ENCODE measurements at regions not wholly inside any gene's neighbourhood (a gene's known extent, or its start where the extent isn't known, plus 50 kb on each side); places are given as distances from the start of the nearest gene placed in this dataset.

DNA sequence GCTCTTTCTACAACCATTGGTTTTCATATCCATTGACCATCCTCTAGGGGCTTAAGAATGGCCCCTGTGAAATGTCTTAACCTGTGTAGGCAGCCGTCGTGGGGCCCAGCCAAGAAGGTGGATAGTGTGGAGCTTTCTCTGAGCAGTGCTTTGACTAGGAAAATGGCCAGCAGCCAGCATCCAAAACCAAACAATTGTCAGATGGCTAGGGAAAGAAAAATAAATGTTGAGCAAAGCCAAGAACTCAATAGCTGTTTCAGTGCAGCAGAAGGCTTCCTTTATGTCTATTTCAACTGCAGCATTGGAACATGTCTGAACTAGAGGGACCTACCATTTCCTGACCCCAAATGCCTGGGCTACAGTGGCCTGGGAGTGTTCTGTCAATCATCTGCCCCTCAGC is 374.9 kb downstream of the TLE4 start:
- Histone ChIP-seq H3K4me1 (ENCODE audit: insufficient read depth, low read length) (no peaks in the 10 kb centered on the region), H3K4me3 (ENCODE audit: low read length) (no peak overlapping the region), H3K27me3 (ENCODE audit: insufficient read depth, low read length) (no peaks in the 10 kb centered on the region), H3K9me3 (ENCODE audit: low read length) (no peaks in the 10 kb centered on the region), H2AFZ (ENCODE audit: low read depth, low read length) (no peak overlapping the region), H3K36me3 (ENCODE audit: insufficient read depth, low read length) (no peaks in the 10 kb centered on the region)

- no peaks in the 10 kb centered on the region for H3K36me3 ChIP-seq (ENCODE audit: insufficient read depth, low read length)
- no peak overlapping the region for H3K4me3 ChIP-seq (ENCODE audit: low read length)
- H2AFZ ChIP-seq (ENCODE audit: low read depth, low read length), result no peak overlapping the region
- no peaks in the 10 kb centered on the region for H3K4me1 ChIP-seq (ENCODE audit: insufficient read depth, low read length)
- H3K27me3 ChIP-seq (ENCODE audit: insufficient read depth, low read length), result no peaks in the 10 kb centered on the region
- no peaks in the 10 kb centered on the region for H3K9me3 ChIP-seq (ENCODE audit: low read length)
Observed at GRCh38 chr9:79945495-79945894, 373.7 kb downstream of the TLE4 start.

GRCh38 chr9:79945016-79945415 is 373.3 kb downstream of the TLE4 start:
- H2AFZ ChIP-seq (ENCODE audit: low read depth, low read length), result no peak overlapping the region
- no peaks in the 10 kb centered on the region for H3K36me3 ChIP-seq (ENCODE audit: insufficient read depth, low read length)
- no peaks in the 10 kb centered on the region for H3K9me3 ChIP-seq (ENCODE audit: low read length)
- no peak overlapping the region for H3K4me3 ChIP-seq (ENCODE audit: low read length)
- no peaks in the 10 kb centered on the region for H3K4me1 ChIP-seq (ENCODE audit: insufficient read depth, low read length)
- no peaks in the 10 kb centered on the region for H3K27me3 ChIP-seq (ENCODE audit: insufficient read depth, low read length)

DNA sequence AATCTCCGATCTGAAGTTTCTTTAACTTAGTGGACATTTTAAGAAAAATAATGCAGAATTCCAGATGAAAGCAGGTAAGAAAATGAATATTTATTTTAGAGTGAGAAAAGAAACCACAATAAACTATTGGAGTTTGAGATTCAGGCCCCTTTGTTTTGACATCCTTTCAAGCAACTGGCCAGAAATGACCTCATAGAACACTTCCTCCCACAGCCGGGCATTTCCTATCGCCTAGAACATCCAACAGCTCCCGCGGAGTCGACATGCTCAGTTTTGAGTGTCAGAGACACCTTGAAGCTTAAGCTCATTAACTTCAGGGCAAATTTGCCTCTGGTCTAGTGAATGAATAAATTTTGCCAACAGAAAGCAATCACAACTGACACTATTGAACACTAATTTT is 369.2 kb downstream of the TLE4 start:
- H3K4me1 ChIP-seq (ENCODE audit: insufficient read depth, low read length), result no peaks in the 10 kb centered on the region
- H3K27me3 ChIP-seq (ENCODE audit: insufficient read depth, low read length), result no peaks in the 10 kb centered on the region
- no peak overlapping the region for H2AFZ ChIP-seq (ENCODE audit: low read depth, low read length)
- H3K4me3 ChIP-seq (ENCODE audit: low read length), result no peak overlapping the region
- H3K9me3 ChIP-seq (ENCODE audit: low read length), result no peaks in the 10 kb centered on the region
- no peaks in the 10 kb centered on the region for H3K36me3 ChIP-seq (ENCODE audit: insufficient read depth, low read length)

DNA sequence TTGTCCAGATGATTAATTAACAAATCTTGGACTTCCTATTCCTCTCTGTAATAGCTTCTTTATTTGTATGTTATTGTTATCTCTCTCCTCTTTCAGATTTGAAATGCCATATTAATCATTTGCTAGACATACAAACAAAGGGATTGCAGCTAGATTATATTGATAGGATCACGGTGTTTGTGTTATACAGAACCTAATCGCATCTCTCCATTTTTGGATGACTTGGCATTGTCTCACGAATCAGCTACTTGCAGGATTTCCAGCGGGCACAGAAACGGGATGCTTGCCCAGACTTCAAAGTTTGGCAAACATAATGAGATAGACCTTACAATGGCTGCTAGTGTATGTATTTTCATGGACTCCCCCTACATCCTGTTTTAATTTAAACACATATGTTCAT is 368.1 kb downstream of the TLE4 start:
- Histone ChIP-seq H3K4me1 (ENCODE audit: insufficient read depth, low read length) (no peaks in the 10 kb centered on the region), H3K9me3 (ENCODE audit: low read length) (no peaks in the 10 kb centered on the region), H3K4me3 (ENCODE audit: low read length) (no peak overlapping the region), H3K27me3 (ENCODE audit: insufficient read depth, low read length) (no peaks in the 10 kb centered on the region), H3K36me3 (ENCODE audit: insufficient read depth, low read length) (no peaks in the 10 kb centered on the region), H2AFZ (ENCODE audit: low read depth, low read length) (no peak overlapping the region)

GRCh38 chr9:79936336-79936735 is 364.6 kb downstream of the TLE4 start:
- no peak overlapping the region for H2AFZ ChIP-seq (ENCODE audit: low read depth, low read length)

GRCh38 chr9:79929285-79929684 is 357.5 kb downstream of the TLE4 start:
- no peaks in the 10 kb centered on the region for H3K27me3 ChIP-seq (ENCODE audit: insufficient read depth, low read length)
- no peaks in the 10 kb centered on the region for H3K36me3 ChIP-seq (ENCODE audit: insufficient read depth, low read length)
- no peaks in the 10 kb centered on the region for H3K4me1 ChIP-seq (ENCODE audit: insufficient read depth, low read length)
- no peaks in the 10 kb centered on the region for H3K9me3 ChIP-seq (ENCODE audit: low read length)
- H3K4me3 ChIP-seq (ENCODE audit: low read length), result no peak overlapping the region
- no peak overlapping the region for H2AFZ ChIP-seq (ENCODE audit: low read depth, low read length)

More at GRCh38 chr9:79936336-79936735, 364.6 kb downstream of the TLE4 start:
- no peaks in the 10 kb centered on the region for H3K4me1 ChIP-seq (ENCODE audit: insufficient read depth, low read length)
- H3K36me3 ChIP-seq (ENCODE audit: insufficient read depth, low read length), result no peaks in the 10 kb centered on the region
- no peaks in the 10 kb centered on the region for H3K9me3 ChIP-seq (ENCODE audit: low read length)
- no peak overlapping the region for H3K4me3 ChIP-seq (ENCODE audit: low read length)
- H3K27me3 ChIP-seq (ENCODE audit: insufficient read depth, low read length), result no peaks in the 10 kb centered on the region

GRCh38 chr9:79928661-79929223 is 357.0 kb downstream of the TLE4 start:
- Histone ChIP-seq H3K4me1 (ENCODE audit: insufficient read depth, low read length) (no peaks in the 10 kb centered on the region), H3K4me3 (ENCODE audit: low read length) (no peak overlapping the region), H3K36me3 (ENCODE audit: insufficient read depth, low read length) (no peaks in the 10 kb centered on the region), H2AFZ (ENCODE audit: low read depth, low read length) (no peak overlapping the region), H3K27me3 (ENCODE audit: insufficient read depth, low read length) (no peaks in the 10 kb centered on the region), H3K9me3 (ENCODE audit: low read length) (no peaks in the 10 kb centered on the region)

DNA sequence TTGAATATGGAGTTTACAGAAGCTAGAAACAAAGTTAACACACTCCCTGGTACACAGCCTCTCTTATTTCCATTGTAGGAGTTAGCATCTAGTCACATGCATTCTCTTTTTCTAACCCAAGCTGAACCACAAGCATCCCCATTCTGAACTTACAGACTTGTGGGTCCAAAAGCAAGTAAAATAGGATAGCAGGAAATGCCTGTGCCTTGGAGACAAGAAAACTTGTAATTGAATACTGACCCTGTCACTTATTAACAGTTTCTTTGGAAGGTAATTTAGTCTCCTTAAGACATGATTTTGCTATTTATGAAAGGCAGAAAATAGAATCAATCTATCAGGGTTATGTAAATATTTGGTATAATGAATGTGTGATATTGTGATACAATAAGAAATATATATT is 353.6 kb downstream of the TLE4 start:
- H3K4me3 ChIP-seq (ENCODE audit: low read length), result no peak overlapping the region
- H3K27me3 ChIP-seq (ENCODE audit: insufficient read depth, low read length), result no peaks in the 10 kb centered on the region
- no peak overlapping the region for H2AFZ ChIP-seq (ENCODE audit: low read depth, low read length)
- no peaks in the 10 kb centered on the region for H3K4me1 ChIP-seq (ENCODE audit: insufficient read depth, low read length)
- no peaks in the 10 kb centered on the region for H3K9me3 ChIP-seq (ENCODE audit: low read length)
- no peaks in the 10 kb centered on the region for H3K36me3 ChIP-seq (ENCODE audit: insufficient read depth, low read length)

DNA sequence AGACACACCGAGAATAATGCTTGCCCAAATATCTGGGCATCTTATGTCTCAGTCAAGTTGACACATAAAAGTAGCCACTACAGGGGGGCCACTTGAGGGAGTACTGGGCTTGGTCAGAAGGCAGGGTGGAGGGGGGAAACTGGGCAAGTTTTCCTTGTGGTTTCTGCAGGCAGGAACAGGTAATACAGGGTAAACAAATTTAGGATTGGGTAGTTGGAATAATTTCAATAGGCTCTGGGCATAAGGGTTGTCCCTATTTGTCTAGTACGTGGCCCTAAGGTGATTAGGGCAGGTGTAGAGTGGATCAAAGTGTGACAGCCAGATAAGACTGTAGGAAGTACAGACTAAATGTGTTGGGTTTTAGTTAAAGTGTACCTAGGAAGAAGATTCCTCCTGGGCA is 353.1 kb downstream of the TLE4 start:
- Histone ChIP-seq H3K4me1 (ENCODE audit: insufficient read depth, low read length) (no peaks in the 10 kb centered on the region), H3K27me3 (ENCODE audit: insufficient read depth, low read length) (no peaks in the 10 kb centered on the region), H3K36me3 (ENCODE audit: insufficient read depth, low read length) (no peaks in the 10 kb centered on the region), H2AFZ (ENCODE audit: low read depth, low read length) (no peak overlapping the region), H3K4me3 (ENCODE audit: low read length) (no peak overlapping the region), H3K9me3 (ENCODE audit: low read length) (no peaks in the 10 kb centered on the region)

- no peak overlapping the region for H3K4me3 ChIP-seq (ENCODE audit: low read length)
- no peak overlapping the region for H2AFZ ChIP-seq (ENCODE audit: low read depth, low read length)
- no peaks in the 10 kb centered on the region for H3K4me1 ChIP-seq (ENCODE audit: insufficient read depth, low read length)
- H3K9me3 ChIP-seq (ENCODE audit: low read length), result no peaks in the 10 kb centered on the region
- no peaks in the 10 kb centered on the region for H3K27me3 ChIP-seq (ENCODE audit: insufficient read depth, low read length)
- no peaks in the 10 kb centered on the region for H3K36me3 ChIP-seq (ENCODE audit: insufficient read depth, low read length)
Observed at GRCh38 chr9:79917421-79917820, 345.7 kb downstream of the TLE4 start.

DNA sequence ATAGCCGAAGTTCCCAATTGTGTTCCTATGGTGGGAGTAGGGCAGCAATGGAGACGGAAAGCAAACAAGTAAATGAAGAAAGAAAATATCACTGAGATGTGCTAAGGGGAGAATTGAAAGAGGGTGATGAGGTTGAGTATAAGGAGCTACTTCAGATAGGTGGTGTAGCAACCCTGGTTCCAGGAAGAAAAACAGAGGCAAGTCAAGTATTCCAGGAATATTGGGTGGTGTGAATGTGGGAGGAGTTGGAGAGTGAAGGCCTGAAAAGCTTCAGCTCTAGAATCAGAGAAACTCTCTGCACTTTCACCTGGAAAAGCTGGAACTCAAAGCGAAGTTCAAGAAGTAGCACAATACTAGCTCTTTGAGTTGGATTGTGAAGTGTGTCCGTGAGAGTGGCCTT is 342.1 kb downstream of the TLE4 start:
- Histone ChIP-seq H3K27me3 (ENCODE audit: insufficient read depth, low read length) (no peaks in the 10 kb centered on the region), H2AFZ (ENCODE audit: low read depth, low read length) (no peak overlapping the region), H3K4me1 (ENCODE audit: insufficient read depth, low read length) (no peaks in the 10 kb centered on the region), H3K9me3 (ENCODE audit: low read length) (no peaks in the 10 kb centered on the region), H3K4me3 (ENCODE audit: low read length) (no peak overlapping the region), H3K36me3 (ENCODE audit: insufficient read depth, low read length) (no peaks in the 10 kb centered on the region)

- Histone ChIP-seq H3K36me3 (ENCODE audit: insufficient read depth, low read length) (no peaks in the 10 kb centered on the region), H2AFZ (ENCODE audit: low read depth, low read length) (no peak overlapping the region), H3K4me1 (ENCODE audit: insufficient read depth, low read length) (no peaks in the 10 kb centered on the region), H3K4me3 (ENCODE audit: low read length) (no peak overlapping the region), H3K9me3 (ENCODE audit: low read length) (no peaks in the 10 kb centered on the region), H3K27me3 (ENCODE audit: insufficient read depth, low read length) (no peaks in the 10 kb centered on the region)
Observed at GRCh38 chr9:79912318-79913070, 340.7 kb downstream of the TLE4 start.

GRCh38 chr9:79911724-79912123 is 340.0 kb downstream of the TLE4 start:
- Histone ChIP-seq H3K27me3 (ENCODE audit: insufficient read depth, low read length) (no peaks in the 10 kb centered on the region), H3K36me3 (ENCODE audit: insufficient read depth, low read length) (no peaks in the 10 kb centered on the region), H2AFZ (ENCODE audit: low read depth, low read length) (peak overlapping the region; percentile 29), H3K9me3 (ENCODE audit: low read length) (no peaks in the 10 kb centered on the region), H3K4me1 (ENCODE audit: insufficient read depth, low read length) (no peaks in the 10 kb centered on the region), H3K4me3 (ENCODE audit: low read length) (no peak overlapping the region)

All from neuron (in vitro differentiated cells).